HepG2 (cell line): ENCODE measurements at regions not wholly inside any gene's neighbourhood (a gene's known extent, or its start where the extent isn't known, plus 50 kb on each side); places are given as distances from the start of the nearest gene placed in this dataset.

Source experiments
- CAMTA2 ChIP-seq: sonication (generic); formaldehyde crosslinking; IDR thresholded peaks from 2 replicates; pipeline ENCODE4 v1.4.0; 2020; ENCODE audit warnings: mild to moderate bottlenecking, missing genetic modification reagents, borderline replicate concordance
- CTCF ChIP-seq: sonication (generic); formaldehyde crosslinking; IDR thresholded peaks from 2 replicates; pipeline ENCODE4 v1.5.0; 2020; ENCODE audit warnings: mild to moderate bottlenecking, missing genetic modification reagents, moderate library complexity
- DBP ChIP-seq: sonication (generic); formaldehyde crosslinking; IDR thresholded peaks from 2 replicates; pipeline ENCODE4 v1.4.0; 2020; ENCODE audit warnings: missing genetic modification reagents; ENCODE audit errors: not compliant biosample characterization
- HMGXB4 ChIP-seq, 2 experiments: sonication (generic) in 1 of 2; formaldehyde crosslinking in 1 of 2; IDR thresholded peaks; 2 replicates each; pipeline versions ENCODE4 v1.4.0 to v1.6.1; 2018 to 2020; ENCODE audit warnings: missing genetic modification reagents in 2 of 2, borderline replicate concordance in 1 of 2, low read depth in 1 of 2, mild to moderate bottlenecking in 1 of 2, missing biosample characterization in 1 of 2
- MXI1 ChIP-seq: IDR thresholded peaks from 3 replicates; pipeline ENCODE4 v1.6.1; 2012; ENCODE audit warnings: low read depth, low read length, inconsistent platforms, borderline replicate concordance
- NFE2L1 ChIP-seq: sonication (generic); formaldehyde crosslinking; IDR thresholded peaks from 2 replicates; pipeline ENCODE4 v1.4.0; 2020; ENCODE audit warnings: missing genetic modification reagents, mild to moderate bottlenecking, borderline replicate concordance
- PHF21A ChIP-seq: sonication (generic); formaldehyde crosslinking; IDR thresholded peaks from 2 replicates; pipeline ENCODE4 v1.5.0; 2020; ENCODE audit warnings: mild to moderate bottlenecking, missing genetic modification reagents
- POLR2AphosphoS5 ChIP-seq: IDR thresholded peaks from 2 replicates; pipeline ENCODE4 v1.6.1; 2012; ENCODE audit warnings: low read depth, low read length
- RXRA ChIP-seq: sonication (generic); formaldehyde crosslinking; IDR thresholded peaks from 2 replicates; pipeline ENCODE4 v1.5.1; 2020; ENCODE audit warnings: missing genetic modification reagents
- SMARCC2 ChIP-seq: fragments of 450-650 bp; IDR thresholded peaks from 2 replicates; pipeline ENCODE4 v1.6.1; 2017; ENCODE audit warnings: antibody characterized with exemption, mild to moderate bottlenecking
- TGIF2 ChIP-seq: IDR thresholded peaks from 2 replicates; pipeline ENCODE4 v1.6.1; 2016; ENCODE audit warnings: control low read depth, missing compliant biosample characterization
- THAP7 ChIP-seq: sonication (generic); formaldehyde crosslinking; IDR thresholded peaks from 2 replicates; pipeline ENCODE4 v1.8.1; 2023; ENCODE audit warnings: mild to moderate bottlenecking, missing genetic modification reagents
- ZBTB10 ChIP-seq: sonication (generic); formaldehyde crosslinking; IDR thresholded peaks from 2 replicates; pipeline ENCODE4 v1.4.0; 2020; ENCODE audit warnings: missing genetic modification reagents, borderline replicate concordance
- ZNF274 ChIP-seq: sonication (generic); formaldehyde crosslinking; IDR thresholded peaks from 2 replicates; pipeline ENCODE4 v1.5.1; 2020; ENCODE audit warnings: mild to moderate bottlenecking, missing genetic modification reagents

- TF ChIP-seq TGIF2 (CRISPR knock-in tag) (no peak), MXI1 (no peak), THAP7 (no peak), ZBTB10 (CRISPR knock-in tag) (no peak), CTCF (no peak), ZNF274 (CRISPR knock-in tag) (no peak), NFE2L1 (CRISPR knock-in tag) (no peak), PHF21A (no peak), DBP (CRISPR knock-in tag) (no peak), RXRA (CRISPR knock-in tag) (no peak), CAMTA2 (CRISPR knock-in tag) (no peak), HMGXB4 (CRISPR knock-in tag; IDR thresholded peaks at IDR 0.05; ENCODE audit: borderline replicate concordance in 1 of 2, low read depth in 1 of 2) (no peak), SMARCC2 (no peak), POLR2AphosphoS5 (no peak)
These were observed 70.0 kb upstream of the SMIM30 start for GRCh38 chr7:113188396-113188795.
